Caco-2 (cell line): ENCODE measurements at regions not wholly inside any gene's neighbourhood (a gene's known extent, or its start where the extent isn't known, plus 50 kb on each side); places are given as distances from the start of the nearest gene placed in this dataset.

Experiments used
- BruUV-seq: library from RNA; stranded (reverse); fragments of 400-500 nt; replicated peaks from 2 replicates; lab custom pipeline; 2021; lab: Mats Ljungman, UMichigan
- CTCF ChIA-PET: fragments of 300-600 bp; sonication (Branson Sonifier 250); formaldehyde crosslinking; loops from one replicate; lab custom pipeline; 2022; ENCODE audit warnings: antibody characterized with exemption; lab: Charles Lee
- POLR2A ChIA-PET: fragments of 300-600 bp; sonication (Branson Sonifier 250); formaldehyde crosslinking; loops from one replicate; lab custom pipeline; 2022; ENCODE audit warnings: antibody characterized with exemption; lab: Charles Lee
- DNase-seq, 2 experiments: peaks; one replicate each; pipeline versions ENCODE4 v3.0.0 to v3.0.0-alpha.2; 2020 to 2022
- H3K27me3 ChIP-seq: replicated peaks from 2 replicates; pipeline ENCODE4 v1.6.0; 2011; ENCODE audit warnings: low read length; ENCODE audit not compliant: control insufficient read depth, insufficient read depth
- H3K36me3 ChIP-seq: 2 replicates; pipeline ENCODE4 v1.5.1; 2011; ENCODE audit warnings: low read length; ENCODE audit not compliant: control insufficient read depth, insufficient read depth
- H3K4me1 ChIP-seq: fragments of 250-450 bp; sonication (Bioruptor Pico); 2 replicates; pipeline ENCODE4 v1.5.1; 2020; ENCODE audit warnings: mild to moderate bottlenecking
- H3K4me3 ChIP-seq: 2 replicates; pipeline ENCODE4 v1.5.1; 2011; ENCODE audit warnings: low read depth, mild to moderate bottlenecking, control low read depth, low read length
- H3K9me3 ChIP-seq: fragments of 250-450 bp; sonication (Bioruptor Pico); 2 replicates; pipeline ENCODE4 v1.5.1; 2020; ENCODE audit warnings: mild to moderate bottlenecking, moderate library complexity
- H3K27ac Mint-ChIP-seq: one replicate; pipeline ENCODE4 v1.8.0; 2022; ENCODE audit warnings: mixed read lengths; ENCODE audit not compliant: unreplicated experiment
- H3K27me3 Mint-ChIP-seq: one replicate; pipeline ENCODE4 v1.8.0; 2022; ENCODE audit warnings: mixed read lengths; ENCODE audit not compliant: insufficient read depth, unreplicated experiment
- H3K36me3 Mint-ChIP-seq: one replicate; pipeline ENCODE4 v1.8.0; 2022; ENCODE audit warnings: mild to moderate bottlenecking, mixed read lengths; ENCODE audit not compliant: insufficient read depth, unreplicated experiment
- H3K4me1 Mint-ChIP-seq: one replicate; pipeline ENCODE4 v1.8.0; 2022; ENCODE audit warnings: low read depth, mixed read lengths; ENCODE audit not compliant: unreplicated experiment
- H3K4me3 Mint-ChIP-seq: one replicate; pipeline ENCODE4 v1.8.0; 2022; ENCODE audit warnings: mild to moderate bottlenecking, moderate library complexity, mixed read lengths; ENCODE audit not compliant: unreplicated experiment
- H3K9me3 Mint-ChIP-seq: one replicate; pipeline ENCODE4 v1.8.0; 2022; ENCODE audit warnings: mixed read lengths; ENCODE audit not compliant: unreplicated experiment
- CTCF ChIP-seq, 2 experiments: fragments of 200-600 bp in 1 of 2; IDR thresholded peaks; 1 replicate in 1 of 2; 2 replicates in 1 of 2; pipeline versions ENCODE4 v1.5.1 to v1.8.0; 2011 to 2022; ENCODE audit warnings: antibody characterized with exemption in 1 of 2, control low read depth in 1 of 2, inconsistent platforms in 1 of 2, low read depth in 1 of 2, low read length in 1 of 2, mild to moderate bottlenecking in 1 of 2, moderate library complexity in 1 of 2; ENCODE audit not compliant: insufficient read depth in 1 of 2, severe bottlenecking in 1 of 2, unreplicated experiment in 1 of 2
- intact Hi-C: fragments of 100-400 bp; cut with micrococcal nuclease; formaldehyde crosslinking; loops from one replicate; pipeline ENCODE4 v1.10.0; 2022; ENCODE audit not compliant: unreplicated experiment

GRCh38 chr18:34055227-34055626, 169.5 kb downstream of the NOL4 start:
- Histone ChIP-seq H3K27me3 (no peaks in the 10 kb centered on the region), H3K4me3 (no peak overlapping the region), H3K9me3 (no peaks in the 10 kb centered on the region), H3K36me3 (no peaks in the 10 kb centered on the region), H3K4me1 (no peaks in the 10 kb centered on the region)
- ChIA-PET POLR2A (no interaction called here), CTCF (no interaction called here)
- H3K9me3 Mint-ChIP-seq, result peaks cover 9% of the 10 kb centered on the region
- intact Hi-C loops, result no loop called here
- no peak for DNase-seq
- no peak overlapping the region for H3K27ac Mint-ChIP-seq
- H3K4me1 Mint-ChIP-seq, result no peaks in the 10 kb centered on the region
- no TSS peak for BruUV-seq
- H3K27me3 Mint-ChIP-seq, result no peaks in the 10 kb centered on the region
- no peak overlapping the region for H3K4me3 Mint-ChIP-seq
- no peak for TF ChIP-seq CTCF (IDR thresholded peaks at IDR 0.05; ENCODE audit: insufficient read depth in 1 of 2, low read depth in 1 of 2, low read length in 1 of 2, severe bottlenecking in 1 of 2, unreplicated experiment in 1 of 2)
- no peaks in the 10 kb centered on the region for H3K36me3 Mint-ChIP-seq

- Histone ChIP-seq H3K36me3 (no peaks in the 10 kb centered on the region), H3K9me3 (no peaks in the 10 kb centered on the region), H3K4me3 (no peak overlapping the region), H3K27me3 (no peaks in the 10 kb centered on the region), H3K4me1 (no peaks in the 10 kb centered on the region)
- Mint-ChIP-seq H3K27ac (no peak overlapping the region), H3K36me3 (no peaks in the 10 kb centered on the region), H3K27me3 (no peaks in the 10 kb centered on the region), H3K4me3 (no peak overlapping the region), H3K9me3 (peaks cover 5% of the 10 kb centered on the region), H3K4me1 (no peaks in the 10 kb centered on the region)
- intact Hi-C loops, result no loop called here
- BruUV-seq, result no TSS peak
- ChIA-PET CTCF (no interaction called here), POLR2A (no interaction called here)
- no peak for DNase-seq
- no peak for TF ChIP-seq CTCF (IDR thresholded peaks at IDR 0.05; ENCODE audit: insufficient read depth in 1 of 2, low read depth in 1 of 2, low read length in 1 of 2, severe bottlenecking in 1 of 2, unreplicated experiment in 1 of 2)
Observed at GRCh38 chr18:34050661-34051060, 174.1 kb downstream of the NOL4 start.

- intact Hi-C loops, result no loop called here
- H3K36me3 Mint-ChIP-seq, result no peaks in the 10 kb centered on the region
Observed at GRCh38 chr18:34049511-34049910, 175.2 kb downstream of the NOL4 start.

More at GRCh38 chr18:34049511-34049910, 175.2 kb downstream of the NOL4 start:
- Histone ChIP-seq H3K27me3 (no peaks in the 10 kb centered on the region), H3K36me3 (no peaks in the 10 kb centered on the region), H3K4me1 (no peaks in the 10 kb centered on the region), H3K9me3 (no peaks in the 10 kb centered on the region), H3K4me3 (no peak overlapping the region)
- Mint-ChIP-seq H3K9me3 (no peaks in the 10 kb centered on the region), H3K4me1 (no peaks in the 10 kb centered on the region), H3K4me3 (no peak overlapping the region), H3K27me3 (no peaks in the 10 kb centered on the region), H3K27ac (no peak overlapping the region)
- BruUV-seq, result no TSS peak
- ChIA-PET POLR2A (no interaction called here), CTCF (no interaction called here)
- TF ChIP-seq CTCF (IDR thresholded peaks at IDR 0.05; ENCODE audit: insufficient read depth in 1 of 2, low read depth in 1 of 2, low read length in 1 of 2, severe bottlenecking in 1 of 2, unreplicated experiment in 1 of 2), result no peak
- DNase-seq, result no peak
